ENCODE measurements at regions not wholly inside any gene's neighbourhood (a gene's known extent, or its start where the extent isn't known, plus 50 kb on each side); places are given as distances from the start of the nearest gene placed in this dataset.
A peak's percentile ranks its signal among the peaks of the same experiment; 100 is the strongest.

GRCh38 chr2:223107825-223108224 is 55.8 kb downstream of the KCNE4 start:
- no peak for DNase-seq (ENCODE audit: low read depth in 2 of 2)

GRCh38 chr2:223108351-223109050 is 56.5 kb downstream of the KCNE4 start:
- DNase-seq (ENCODE audit: low read depth in 2 of 2) = no peak

GRCh38 chr2:223109341-223109740 is 57.4 kb downstream of the KCNE4 start:
- no peak for DNase-seq (ENCODE audit: low read depth in 2 of 2)

GRCh38 chr2:223113161-223113560 is 61.2 kb downstream of the KCNE4 start:
- no peak for DNase-seq (ENCODE audit: low read depth in 2 of 2)

- DNase-seq (ENCODE audit: low read depth in 2 of 2) = peak; percentile 43 to 73
Observed at GRCh38 chr2:223114170-223114569, 62.2 kb downstream of the KCNE4 start.

GRCh38 chr2:223114917-223115316 is 62.9 kb downstream of the KCNE4 start:
- DNase-seq (ENCODE audit: low read depth in 2 of 2) = no peak

- peak in 1 of 2 donors; percentile 17 for DNase-seq (ENCODE audit: low read depth in 2 of 2)
Observed at GRCh38 chr2:223117533-223117932, 65.5 kb downstream of the KCNE4 start.

GRCh38 chr2:223121283-223121682 is 69.3 kb downstream of the KCNE4 start:
- peak in 1 of 2 donors; percentile 53 for DNase-seq (ENCODE audit: low read depth in 2 of 2)

GRCh38 chr2:223122781-223123180 is 70.8 kb downstream of the KCNE4 start:
- peak in 1 of 2 donors; percentile 88 for DNase-seq (ENCODE audit: low read depth in 2 of 2)

GRCh38 chr2:223123855-223124610 is 72.0 kb downstream of the KCNE4 start:
- DNase-seq (ENCODE audit: low read depth in 2 of 2) = no peak

GRCh38 chr2:223141606-223142005 is 89.6 kb downstream of the KCNE4 start:
- no peak for DNase-seq (ENCODE audit: low read depth in 2 of 2)

- DNase-seq (ENCODE audit: low read depth in 2 of 2) = no peak
Observed at GRCh38 chr2:223142118-223142517, 90.1 kb downstream of the KCNE4 start.

- DNase-seq (ENCODE audit: low read depth in 2 of 2) = no peak
Observed at GRCh38 chr2:223147431-223147830, 95.4 kb downstream of the KCNE4 start.

GRCh38 chr2:223148516-223148915 is 96.5 kb downstream of the KCNE4 start:
- DNase-seq (ENCODE audit: low read depth in 2 of 2) = no peak

GRCh38 chr2:223155956-223156355 is 104.0 kb downstream of the KCNE4 start:
- DNase-seq (ENCODE audit: low read depth in 2 of 2) = no peak

GRCh38 chr2:223161873-223162458 is 110.0 kb downstream of the KCNE4 start:
- no peak for DNase-seq (ENCODE audit: low read depth in 2 of 2)

GRCh38 chr2:223165423-223166214 is 113.6 kb downstream of the KCNE4 start:
- no peak for DNase-seq (ENCODE audit: low read depth in 2 of 2)

- no peak for DNase-seq (ENCODE audit: low read depth in 2 of 2)
Observed at GRCh38 chr2:223166215-223166493, 114.2 kb downstream of the KCNE4 start.

- DNase-seq (ENCODE audit: low read depth in 2 of 2) = no peak
Observed at GRCh38 chr2:223166983-223167650, 115.1 kb downstream of the KCNE4 start.

GRCh38 chr2:223169830-223170605 is 118.0 kb downstream of the KCNE4 start:
- DNase-seq (ENCODE audit: low read depth in 2 of 2) = no peak

- no peak for DNase-seq (ENCODE audit: low read depth in 2 of 2)
Observed at GRCh38 chr2:223176970-223177369, 125.0 kb downstream of the KCNE4 start.
